ENCODE measurements at regions not wholly inside any gene's neighbourhood (a gene's known extent, or its start where the extent isn't known, plus 50 kb on each side); places are given as distances from the start of the nearest gene placed in this dataset.

DNA sequence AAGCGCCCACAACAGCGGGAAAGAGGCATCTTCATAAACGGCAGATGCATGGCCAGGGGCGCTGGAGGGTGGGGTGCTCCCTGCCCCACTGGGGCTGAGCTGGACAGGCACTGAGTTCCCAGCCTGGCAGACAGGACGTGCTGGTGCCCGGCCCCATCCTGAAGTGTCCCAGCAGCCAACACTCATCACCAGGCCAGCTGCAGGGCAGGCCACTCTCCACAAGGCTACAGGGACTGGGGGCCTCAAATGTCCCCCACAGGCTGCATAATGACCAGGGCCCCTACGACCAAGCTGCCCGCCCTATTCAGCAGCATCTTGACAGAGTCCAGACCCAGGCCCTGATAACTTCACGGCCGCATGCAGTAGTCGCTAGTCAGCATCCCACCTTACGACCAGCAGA lies 124.1 kb upstream of the IQSEC1 start:
- TF ChIP-seq EZH2 (optimal IDR thresholded peaks at IDR 0.05; ENCODE audit: low read depth, low read length), result no peak
- TF ChIP-seq, protein P1, sequence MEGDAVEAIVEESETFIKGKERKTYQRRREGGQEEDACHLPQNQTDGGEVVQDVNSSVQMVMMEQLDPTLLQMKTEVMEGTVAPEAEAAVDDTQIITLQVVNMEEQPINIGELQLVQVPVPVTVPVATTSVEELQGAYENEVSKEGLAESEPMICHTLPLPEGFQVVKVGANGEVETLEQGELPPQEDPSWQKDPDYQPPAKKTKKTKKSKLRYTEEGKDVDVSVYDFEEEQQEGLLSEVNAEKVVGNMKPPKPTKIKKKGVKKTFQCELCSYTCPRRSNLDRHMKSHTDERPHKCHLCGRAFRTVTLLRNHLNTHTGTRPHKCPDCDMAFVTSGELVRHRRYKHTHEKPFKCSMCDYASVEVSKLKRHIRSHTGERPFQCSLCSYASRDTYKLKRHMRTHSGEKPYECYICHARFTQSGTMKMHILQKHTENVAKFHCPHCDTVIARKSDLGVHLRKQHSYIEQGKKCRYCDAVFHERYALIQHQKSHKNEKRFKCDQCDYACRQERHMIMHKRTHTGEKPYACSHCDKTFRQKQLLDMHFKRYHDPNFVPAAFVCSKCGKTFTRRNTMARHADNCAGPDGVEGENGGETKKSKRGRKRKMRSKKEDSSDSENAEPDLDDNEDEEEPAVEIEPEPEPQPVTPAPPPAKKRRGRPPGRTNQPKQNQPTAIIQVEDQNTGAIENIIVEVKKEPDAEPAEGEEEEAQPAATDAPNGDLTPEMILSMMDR (IDR thresholded peaks at IDR 0.05; ENCODE audit: low read length), result no peak
